ENCODE measurements at regions not wholly inside any gene's neighbourhood (a gene's known extent, or its start where the extent isn't known, plus 50 kb on each side); places are given as distances from the start of the nearest gene placed in this dataset.

DNA sequence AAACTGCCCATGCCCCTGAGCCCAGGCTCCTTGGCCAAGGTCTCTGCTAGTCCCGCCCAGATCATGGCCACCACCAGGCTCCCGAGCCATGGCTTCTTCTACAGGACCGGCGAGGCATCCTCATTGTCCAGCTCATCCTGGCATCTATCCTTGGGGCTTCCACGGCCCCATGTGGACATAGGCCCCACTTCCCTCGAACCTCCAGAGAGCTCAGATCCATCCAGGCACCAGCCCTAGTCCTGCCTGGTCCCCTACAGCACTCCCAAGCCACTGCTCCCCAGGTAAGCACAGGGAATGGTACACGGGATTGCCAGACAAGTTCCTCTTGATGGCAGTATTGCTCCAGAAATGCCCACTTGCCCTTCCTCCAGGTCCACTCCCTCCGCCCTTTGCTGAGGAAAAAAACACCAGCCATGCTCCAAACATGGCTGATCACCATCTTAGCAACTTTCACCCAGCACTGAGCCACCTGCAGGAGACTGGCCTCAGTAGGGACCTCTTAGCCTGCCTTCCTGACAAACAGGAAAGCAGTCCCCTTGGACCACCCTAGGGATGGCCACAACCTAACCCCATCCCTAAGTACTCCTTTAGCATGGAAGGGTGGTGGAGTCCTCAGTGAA, 272.1 kb upstream of the AGTR2 start (continued):
- TF ChIP-seq MAX (IDR thresholded peaks at IDR 0.05) = peak; percentile 48; the same call in 1 of the 2 replicates
- TF ChIP-seq ARID2 (CRISPR knock-in tag; IDR thresholded peaks at IDR 0.05; ENCODE audit: borderline replicate concordance) = no peak
- TF ChIP-seq ZNF282 (IDR thresholded peaks at IDR 0.05; ENCODE audit: partially characterized antibody) = no peak
- no peak for TF ChIP-seq PAWR (CRISPR knock-in tag; IDR thresholded peaks at IDR 0.05; ENCODE audit: borderline replicate concordance)
- no peak for TF ChIP-seq TCF7L2 (IDR thresholded peaks at IDR 0.05; ENCODE audit: low read depth, low read length)
- TF ChIP-seq GATA4 (IDR thresholded peaks at IDR 0.05; ENCODE audit: borderline replicate concordance, low read depth) = no peak
- TF ChIP-seq TMF1 (CRISPR knock-in tag; IDR thresholded peaks at IDR 0.05; ENCODE audit: low read depth) = no peak
- 0 out of 2 replicates have a peak, but pooled peaks have one; percentile 51 for TF ChIP-seq ZMYM4 (CRISPR knock-in tag; IDR thresholded peaks at IDR 0.05)
- TF ChIP-seq NCOA2 (CRISPR knock-in tag; IDR thresholded peaks at IDR 0.05) = peak; percentile 56
- TF ChIP-seq ZNF777 (CRISPR knock-in tag; IDR thresholded peaks at IDR 0.05) = no peak
- no peak for TF ChIP-seq ZNF543 (CRISPR knock-in tag; IDR thresholded peaks at IDR 0.05)
- TF ChIP-seq MED1 (CRISPR knock-in tag; IDR thresholded peaks at IDR 0.05) = peak; percentile 63
- no peak for TF ChIP-seq ZNF562 (CRISPR knock-in tag; IDR thresholded peaks at IDR 0.05; ENCODE audit: borderline replicate concordance)
- TF ChIP-seq NRL (CRISPR knock-in tag; IDR thresholded peaks at IDR 0.05; ENCODE audit: borderline replicate concordance) = no peak
- TF ChIP-seq ATF2 (CRISPR knock-in tag; IDR thresholded peaks at IDR 0.05) = no peak
- no peak for TF ChIP-seq KDM6A (CRISPR knock-in tag; IDR thresholded peaks at IDR 0.05; ENCODE audit: low read depth)
- TF ChIP-seq ZNF280B (CRISPR knock-in tag; IDR thresholded peaks at IDR 0.05; ENCODE audit: borderline replicate concordance) = no peak
- peak; percentile 31; the same call in 1 of the 2 replicates for TF ChIP-seq GATAD1 (CRISPR knock-in tag; IDR thresholded peaks at IDR 0.05)
- no peak for TF ChIP-seq FLYWCH1 (CRISPR knock-in tag; IDR thresholded peaks at IDR 0.05)
- peak; percentile 73 for TF ChIP-seq YY1 (IDR thresholded peaks at IDR 0.05; ENCODE audit: insufficient read depth, insufficient replicate concordance, low read depth, low read length)
- TF ChIP-seq DNMT1 (CRISPR knock-in tag; IDR thresholded peaks at IDR 0.05) = no peak
- 0 out of 2 replicates have a peak, but pooled peaks have one; percentile 19 for TF ChIP-seq SAP130 (CRISPR knock-in tag; IDR thresholded peaks at IDR 0.05; ENCODE audit: low read depth)
- TF ChIP-seq KMT2A (CRISPR knock-in tag; IDR thresholded peaks at IDR 0.05) = no peak
- TF ChIP-seq ZNF234 (CRISPR knock-in tag; conservative IDR thresholded peaks at IDR 0.05) = no peak
- no peak for TF ChIP-seq LCORL (IDR thresholded peaks at IDR 0.05)
- peak; percentile 59 for TF ChIP-seq LCORL (CRISPR knock-in tag; IDR thresholded peaks at IDR 0.05)
